Kidney epithelial cell (primary cell): ENCODE measurements at regions not wholly inside any gene's neighbourhood (a gene's known extent, or its start where the extent isn't known, plus 50 kb on each side); places are given as distances from the start of the nearest gene placed in this dataset.

Source experiments
- DNase-seq: peaks from one replicate; pipeline ENCODE4 v3.0.0-alpha.2; 2010; ENCODE audit warnings: low read depth
- H3K27me3 ChIP-seq: 2 replicates; pipeline ENCODE4 v1.6.0; 2011; ENCODE audit warnings: low read length; ENCODE audit not compliant: control insufficient read depth, insufficient read depth
- H3K36me3 ChIP-seq: 2 replicates; pipeline ENCODE4 v1.5.1; 2011; ENCODE audit warnings: low read length; ENCODE audit not compliant: control insufficient read depth, insufficient read depth
- H3K4me3 ChIP-seq: 2 replicates; pipeline ENCODE4 v1.5.1; 2011; ENCODE audit warnings: low read depth, mild to moderate bottlenecking, control low read depth, low read length
- CTCF ChIP-seq: IDR thresholded peaks from 2 replicates; pipeline ENCODE4 v1.5.1; 2011; ENCODE audit warnings: mild to moderate bottlenecking, moderate library complexity, low read length, control low read depth, inconsistent platforms; ENCODE audit not compliant: insufficient read depth, poor library complexity, severe bottlenecking

GRCh38 chr5:174287761-174288160 lies 242.3 kb downstream of the NSG2 start:
- H3K36me3 ChIP-seq, result no peaks in the 10 kb centered on the region
- H3K27me3 ChIP-seq, result no peaks in the 10 kb centered on the region
- no peak for DNase-seq
- no peak overlapping the region for H3K4me3 ChIP-seq
- no peak for TF ChIP-seq CTCF

- Histone ChIP-seq H3K36me3 (no peaks in the 10 kb centered on the region), H3K4me3 (no peak overlapping the region), H3K27me3 (no peaks in the 10 kb centered on the region)
- no peak for DNase-seq
- no peak for TF ChIP-seq CTCF
These were observed 242.9 kb downstream of the NSG2 start for GRCh38 chr5:174288439-174288838.

GRCh38 chr5:174291162-174291561 lies 245.7 kb downstream of the NSG2 start:
- DNase-seq, result no peak
- Histone ChIP-seq H3K36me3 (no peaks in the 10 kb centered on the region), H3K4me3 (no peak overlapping the region), H3K27me3 (no peaks in the 10 kb centered on the region)
- no peak for TF ChIP-seq CTCF

- Histone ChIP-seq H3K27me3 (no peaks in the 10 kb centered on the region), H3K36me3 (no peaks in the 10 kb centered on the region), H3K4me3 (no peak overlapping the region)
- DNase-seq, result no peak
- no peak for TF ChIP-seq CTCF
These were observed 246.8 kb downstream of the NSG2 start for GRCh38 chr5:174292348-174292747.

- no peak for TF ChIP-seq CTCF
- H3K36me3 ChIP-seq, result no peaks in the 10 kb centered on the region
- no peak for DNase-seq
- H3K4me3 ChIP-seq, result no peak overlapping the region
- H3K27me3 ChIP-seq, result no peaks in the 10 kb centered on the region
These were observed 247.5 kb downstream of the NSG2 start for GRCh38 chr5:174293006-174293405.

GRCh38 chr5:174293481-174293880 lies 248.0 kb downstream of the NSG2 start:
- no peak for TF ChIP-seq CTCF
- H3K27me3 ChIP-seq, result no peaks in the 10 kb centered on the region
- no peak overlapping the region for H3K4me3 ChIP-seq
- H3K36me3 ChIP-seq, result no peaks in the 10 kb centered on the region
- no peak for DNase-seq
